ENCODE measurements at regions not wholly inside any gene's neighbourhood (a gene's known extent, or its start where the extent isn't known, plus 50 kb on each side); places are given as distances from the start of the nearest gene placed in this dataset.

DNA sequence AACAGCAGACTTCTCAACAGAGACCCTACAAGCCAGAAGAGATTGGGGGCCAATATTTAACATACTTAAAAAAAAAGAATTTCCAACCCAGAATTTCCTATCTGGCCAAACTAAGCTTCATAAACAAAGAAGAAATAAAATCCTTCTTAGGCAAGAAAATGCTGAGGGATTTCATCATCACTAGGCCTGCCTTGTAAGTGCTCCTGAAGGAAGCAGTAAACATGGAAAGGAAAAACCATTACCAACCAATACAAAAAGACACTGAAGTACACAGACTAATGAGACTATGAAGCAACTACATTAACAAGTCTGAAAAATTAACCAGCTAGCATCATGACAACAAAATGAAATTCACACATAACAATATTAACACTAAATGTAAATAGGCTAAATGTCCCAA is 947.9 kb upstream of the CHORDC1 start:
- TF ChIP-seq, protein P1, sequence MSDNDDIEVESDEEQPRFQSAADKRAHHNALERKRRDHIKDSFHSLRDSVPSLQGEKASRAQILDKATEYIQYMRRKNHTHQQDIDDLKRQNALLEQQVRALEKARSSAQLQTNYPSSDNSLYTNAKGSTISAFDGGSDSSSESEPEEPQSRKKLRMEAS (IDR thresholded peaks at IDR 0.05): no peak
- TF ChIP-seq, protein P2, sequence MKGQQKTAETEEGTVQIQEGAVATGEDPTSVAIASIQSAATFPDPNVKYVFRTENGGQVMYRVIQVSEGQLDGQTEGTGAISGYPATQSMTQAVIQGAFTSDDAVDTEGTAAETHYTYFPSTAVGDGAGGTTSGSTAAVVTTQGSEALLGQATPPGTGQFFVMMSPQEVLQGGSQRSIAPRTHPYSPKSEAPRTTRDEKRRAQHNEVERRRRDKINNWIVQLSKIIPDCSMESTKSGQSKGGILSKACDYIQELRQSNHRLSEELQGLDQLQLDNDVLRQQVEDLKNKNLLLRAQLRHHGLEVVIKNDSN (IDR thresholded peaks at IDR 0.05): no peak
- no peak for TF ChIP-seq YY1 (IDR thresholded peaks at IDR 0.05; ENCODE audit: low read depth)
- no peak for TF ChIP-seq RAD21 (IDR thresholded peaks at IDR 0.05; ENCODE audit: low read depth)

All from Ishikawa (cell line).